Neural cell (in vitro differentiated cells): ENCODE measurements at regions not wholly inside any gene's neighbourhood (a gene's known extent, or its start where the extent isn't known, plus 50 kb on each side); places are given as distances from the start of the nearest gene placed in this dataset.

Experiments used
- H2AFZ ChIP-seq: fragments of 200-600, 300-800 bp; sonication (generic), shearing (Covaris generic); 2 replicates; pipeline ENCODE4 v1.6.0; 2014; ENCODE audit warnings: low read depth, mild to moderate bottlenecking, antibody characterized with exemption, low read length, moderate library complexity
- H3F3A ChIP-seq: fragments of 200-600 bp; shearing (Covaris generic); 2 replicates; pipeline ENCODE4 v1.6.1; 2016; ENCODE audit warnings: mild to moderate bottlenecking, moderate library complexity, mixed read lengths, antibody characterized with exemption, low read length; ENCODE audit not compliant: insufficient read depth, poor library complexity, severe bottlenecking
- H3K27ac ChIP-seq: fragments of 200-600, 300-800 bp; sonication (generic), shearing (Covaris generic); 2 replicates; pipeline ENCODE4 v1.5.1; 2014; ENCODE audit warnings: mild to moderate bottlenecking, low read length, moderate library complexity
- H3K27me3 ChIP-seq: fragments of 300-800, 200-600 bp; sonication (generic), shearing (Covaris generic); 2 replicates; pipeline ENCODE4 v1.6.0; 2014; ENCODE audit warnings: mild to moderate bottlenecking, low read depth, low read length, moderate library complexity; ENCODE audit not compliant: insufficient read depth
- H3K36me3 ChIP-seq: fragments of 300-800, 200-600 bp; sonication (generic), shearing (Covaris generic); 2 replicates; pipeline ENCODE4 v1.5.1; 2014; ENCODE audit warnings: mild to moderate bottlenecking, antibody characterized with exemption, low read length, moderate library complexity; ENCODE audit not compliant: insufficient read depth
- H3K4me2 ChIP-seq: fragments of 300-800, 200-600 bp; sonication (generic), shearing (Covaris generic); 2 replicates; pipeline ENCODE4 v1.6.0; 2014; ENCODE audit warnings: mild to moderate bottlenecking, low read length
- H3K4me3 ChIP-seq: fragments of 300-800, 200-600 bp; sonication (generic), shearing (Covaris generic); 2 replicates; pipeline ENCODE4 v1.5.1; 2014; ENCODE audit warnings: mild to moderate bottlenecking, low read length, moderate library complexity
- H3K79me2 ChIP-seq: fragments of 200-600 bp; shearing (Covaris generic); replicated peaks from 2 replicates; pipeline ENCODE4 v1.6.0; 2014; ENCODE audit warnings: mild to moderate bottlenecking, low read length, moderate library complexity; ENCODE audit not compliant: insufficient read depth
- H3K9ac ChIP-seq: fragments of 300-800, 200-600 bp; sonication (generic), shearing (Covaris generic); 2 replicates; pipeline ENCODE4 v1.6.1; 2016; ENCODE audit warnings: mild to moderate bottlenecking, low read length, mixed read lengths
- H3K9me2 ChIP-seq: fragments of 200-600 bp; shearing (Covaris generic); 2 replicates; pipeline ENCODE4 v1.6.1; 2016; ENCODE audit warnings: mild to moderate bottlenecking, low read length, mixed read lengths; ENCODE audit not compliant: insufficient read depth
- H3K9me3 ChIP-seq: fragments of 200-600, 300-800 bp; sonication (generic), shearing (Covaris generic); 2 replicates; pipeline ENCODE4 v1.6.1; 2016; ENCODE audit warnings: mild to moderate bottlenecking, mixed run types, low read length, moderate library complexity, mixed read lengths
- H4K20me1 ChIP-seq: fragments of 200-600 bp; shearing (Covaris generic); 2 replicates; pipeline ENCODE4 v1.6.1; 2016; ENCODE audit warnings: mild to moderate bottlenecking, mixed run types; ENCODE audit not compliant: insufficient read depth
- EP300 ChIP-seq: fragments of 450-650 bp; conservative IDR thresholded peaks from 2 replicates; pipeline ENCODE4 v1.6.1; 2014; ENCODE audit warnings: antibody characterized with exemption, mild to moderate bottlenecking, moderate library complexity; ENCODE audit not compliant: poor library complexity, severe bottlenecking
- EZH2 ChIP-seq: fragments of 200-600, 300-800 bp; shearing (Covaris generic), sonication (generic); IDR thresholded peaks from 2 replicates; pipeline ENCODE4 v1.6.1; 2014; ENCODE audit warnings: antibody characterized with exemption, low read length, borderline replicate concordance, mild to moderate bottlenecking; ENCODE audit not compliant: insufficient read depth, poor library complexity, severe bottlenecking
- MXI1 ChIP-seq: fragments of 450-650 bp; conservative IDR thresholded peaks from 2 replicates; pipeline ENCODE4 v1.6.1; 2014; ENCODE audit warnings: antibody characterized with exemption, mild to moderate bottlenecking; ENCODE audit not compliant: poor library complexity, severe bottlenecking
- POLR2AphosphoS5 ChIP-seq: IDR thresholded peaks from 2 replicates; pipeline ENCODE4 v1.6.1; 2012
- RAD21 ChIP-seq: fragments of 450-650 bp; conservative IDR thresholded peaks from 2 replicates; pipeline ENCODE4 v1.6.1; 2014; ENCODE audit warnings: antibody characterized with exemption, mild to moderate bottlenecking, moderate library complexity
- SMC3 ChIP-seq: fragments of 450-650 bp; conservative IDR thresholded peaks from 2 replicates; pipeline ENCODE4 v1.6.1; 2014; ENCODE audit warnings: antibody characterized with exemption, mild to moderate bottlenecking, moderate library complexity; ENCODE audit not compliant: poor library complexity
- TAF1 ChIP-seq: IDR thresholded peaks from 2 replicates; pipeline ENCODE4 v1.6.1; 2012; ENCODE audit warnings: low read depth
- TF ChIP-seq, protein P1 (sequence below): IDR thresholded peaks from 2 replicates; pipeline ENCODE4 v1.6.1; 2012; ENCODE audit warnings: borderline replicate concordance
- TF ChIP-seq, protein P2 (sequence below): fragments of 450-650 bp; IDR thresholded peaks from 2 replicates; pipeline ENCODE4 v1.5.1; 2014; ENCODE audit warnings: antibody characterized with exemption, mild to moderate bottlenecking, moderate library complexity; ENCODE audit not compliant: poor library complexity, severe bottlenecking

- Histone ChIP-seq H4K20me1 (no peaks in the 10 kb centered on the region), H3K9ac (no peak overlapping the region)
Measured at GRCh38 chr4:177861551-177862094, 419.4 kb upstream of the AGA start.

DNA sequence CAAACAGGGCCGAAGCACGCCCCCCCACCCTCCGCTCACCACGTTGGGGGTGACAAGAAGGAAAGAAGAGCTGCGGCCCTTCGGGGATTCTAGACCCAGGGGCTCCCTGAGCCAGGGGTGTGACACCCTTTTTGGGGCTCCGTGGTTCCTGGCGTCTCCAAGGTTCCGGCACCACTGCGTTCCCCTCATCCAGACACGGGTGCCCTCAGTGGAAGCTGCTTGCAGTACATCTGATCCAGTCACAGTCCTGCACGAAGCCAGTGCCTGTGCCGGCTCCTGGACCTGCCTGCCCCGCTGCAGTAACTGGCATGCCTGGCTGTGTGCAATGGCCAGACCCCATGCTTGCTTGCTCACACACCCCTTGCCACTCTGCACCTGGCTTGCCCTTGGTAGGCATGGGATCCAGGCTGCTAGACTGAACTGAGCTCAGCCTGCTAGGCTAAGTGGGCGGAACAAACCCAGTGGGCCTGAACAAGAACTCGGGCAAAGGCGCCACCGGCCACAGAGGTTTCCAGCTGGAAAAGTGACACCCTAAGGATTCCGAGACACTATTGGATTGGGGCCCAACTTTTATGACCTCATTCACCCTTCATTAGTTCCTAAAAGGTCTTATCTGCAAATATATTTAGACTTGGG, 420.4 kb upstream of the AGA start:
- Histone ChIP-seq H2AFZ (no peak overlapping the region), H4K20me1 (no peaks in the 10 kb centered on the region), H3F3A (no peaks in the 10 kb centered on the region), H3K9ac (no peak overlapping the region), H3K4me2 (no peak overlapping the region), H3K36me3 (no peaks in the 10 kb centered on the region), H3K9me2 (no peaks in the 10 kb centered on the region), H3K4me3 (no peak overlapping the region), H3K9me3 (no peaks in the 10 kb centered on the region), H3K27ac (no peak overlapping the region), H3K27me3 (no peaks in the 10 kb centered on the region), H3K79me2 (no peaks in the 10 kb centered on the region)
- TF ChIP-seq EP300 (no peak), SMC3 (no peak), RAD21 (no peak), POLR2AphosphoS5 (no peak), EZH2 (no peak), MXI1 (no peak), TAF1 (no peak)
- TF ChIP-seq, protein P1, sequence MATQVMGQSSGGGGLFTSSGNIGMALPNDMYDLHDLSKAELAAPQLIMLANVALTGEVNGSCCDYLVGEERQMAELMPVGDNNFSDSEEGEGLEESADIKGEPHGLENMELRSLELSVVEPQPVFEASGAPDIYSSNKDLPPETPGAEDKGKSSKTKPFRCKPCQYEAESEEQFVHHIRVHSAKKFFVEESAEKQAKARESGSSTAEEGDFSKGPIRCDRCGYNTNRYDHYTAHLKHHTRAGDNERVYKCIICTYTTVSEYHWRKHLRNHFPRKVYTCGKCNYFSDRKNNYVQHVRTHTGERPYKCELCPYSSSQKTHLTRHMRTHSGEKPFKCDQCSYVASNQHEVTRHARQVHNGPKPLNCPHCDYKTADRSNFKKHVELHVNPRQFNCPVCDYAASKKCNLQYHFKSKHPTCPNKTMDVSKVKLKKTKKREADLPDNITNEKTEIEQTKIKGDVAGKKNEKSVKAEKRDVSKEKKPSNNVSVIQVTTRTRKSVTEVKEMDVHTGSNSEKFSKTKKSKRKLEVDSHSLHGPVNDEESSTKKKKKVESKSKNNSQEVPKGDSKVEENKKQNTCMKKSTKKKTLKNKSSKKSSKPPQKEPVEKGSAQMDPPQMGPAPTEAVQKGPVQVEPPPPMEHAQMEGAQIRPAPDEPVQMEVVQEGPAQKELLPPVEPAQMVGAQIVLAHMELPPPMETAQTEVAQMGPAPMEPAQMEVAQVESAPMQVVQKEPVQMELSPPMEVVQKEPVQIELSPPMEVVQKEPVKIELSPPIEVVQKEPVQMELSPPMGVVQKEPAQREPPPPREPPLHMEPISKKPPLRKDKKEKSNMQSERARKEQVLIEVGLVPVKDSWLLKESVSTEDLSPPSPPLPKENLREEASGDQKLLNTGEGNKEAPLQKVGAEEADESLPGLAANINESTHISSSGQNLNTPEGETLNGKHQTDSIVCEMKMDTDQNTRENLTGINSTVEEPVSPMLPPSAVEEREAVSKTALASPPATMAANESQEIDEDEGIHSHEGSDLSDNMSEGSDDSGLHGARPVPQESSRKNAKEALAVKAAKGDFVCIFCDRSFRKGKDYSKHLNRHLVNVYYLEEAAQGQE, result no peak
- TF ChIP-seq, protein P2, sequence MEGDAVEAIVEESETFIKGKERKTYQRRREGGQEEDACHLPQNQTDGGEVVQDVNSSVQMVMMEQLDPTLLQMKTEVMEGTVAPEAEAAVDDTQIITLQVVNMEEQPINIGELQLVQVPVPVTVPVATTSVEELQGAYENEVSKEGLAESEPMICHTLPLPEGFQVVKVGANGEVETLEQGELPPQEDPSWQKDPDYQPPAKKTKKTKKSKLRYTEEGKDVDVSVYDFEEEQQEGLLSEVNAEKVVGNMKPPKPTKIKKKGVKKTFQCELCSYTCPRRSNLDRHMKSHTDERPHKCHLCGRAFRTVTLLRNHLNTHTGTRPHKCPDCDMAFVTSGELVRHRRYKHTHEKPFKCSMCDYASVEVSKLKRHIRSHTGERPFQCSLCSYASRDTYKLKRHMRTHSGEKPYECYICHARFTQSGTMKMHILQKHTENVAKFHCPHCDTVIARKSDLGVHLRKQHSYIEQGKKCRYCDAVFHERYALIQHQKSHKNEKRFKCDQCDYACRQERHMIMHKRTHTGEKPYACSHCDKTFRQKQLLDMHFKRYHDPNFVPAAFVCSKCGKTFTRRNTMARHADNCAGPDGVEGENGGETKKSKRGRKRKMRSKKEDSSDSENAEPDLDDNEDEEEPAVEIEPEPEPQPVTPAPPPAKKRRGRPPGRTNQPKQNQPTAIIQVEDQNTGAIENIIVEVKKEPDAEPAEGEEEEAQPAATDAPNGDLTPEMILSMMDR, result no peak

More at GRCh38 chr4:177861551-177862094, 419.4 kb upstream of the AGA start:
- no peaks in the 10 kb centered on the region for H3K36me3 ChIP-seq
- no peaks in the 10 kb centered on the region for H3K9me3 ChIP-seq
- H3K27ac ChIP-seq, result no peak overlapping the region
- TF ChIP-seq, protein P2, result no peak
- no peak for TF ChIP-seq EZH2
- TF ChIP-seq TAF1, result no peak
- TF ChIP-seq RAD21, result no peak
- no peak for TF ChIP-seq EP300
- TF ChIP-seq, protein P1, result no peak
- TF ChIP-seq MXI1, result no peak
- no peak for TF ChIP-seq SMC3
- no peak for TF ChIP-seq POLR2AphosphoS5
- no peak overlapping the region for H3K4me2 ChIP-seq
- no peak overlapping the region for H2AFZ ChIP-seq
- H3K79me2 ChIP-seq, result no peaks in the 10 kb centered on the region
- no peak overlapping the region for H3K4me3 ChIP-seq
- no peaks in the 10 kb centered on the region for H3K9me2 ChIP-seq
- H3F3A ChIP-seq, result no peaks in the 10 kb centered on the region
- H3K27me3 ChIP-seq, result no peaks in the 10 kb centered on the region
